ENCODE measurements at regions not wholly inside any gene's neighbourhood (a gene's known extent, or its start where the extent isn't known, plus 50 kb on each side); places are given as distances from the start of the nearest gene placed in this dataset.

- Histone ChIP-seq H3K9me2 (ENCODE audit: insufficient read depth, low read length) (no peaks in the 10 kb centered on the region), H3K4me3 (ENCODE audit: low read length) (no peak overlapping the region), H3K4me2 (ENCODE audit: low read length) (no peak overlapping the region), H3K27ac (ENCODE audit: low read length) (no peak overlapping the region), H2AFZ (ENCODE audit: low read depth, low read length) (no peak overlapping the region), H4K20me1 (ENCODE audit: insufficient read depth) (no peaks in the 10 kb centered on the region), H3K9ac (ENCODE audit: low read length) (no peak overlapping the region), H3K79me2 (replicated peaks; ENCODE audit: insufficient read depth, low read length) (no peaks in the 10 kb centered on the region), H3K27me3 (ENCODE audit: insufficient read depth, low read depth, low read length) (no peaks in the 10 kb centered on the region), H3F3A (ENCODE audit: insufficient read depth, low read length, poor library complexity, severe bottlenecking) (no peaks in the 10 kb centered on the region), H3K9me3 (ENCODE audit: low read length) (no peaks in the 10 kb centered on the region), H3K36me3 (ENCODE audit: insufficient read depth, low read length) (no peaks in the 10 kb centered on the region)
- TF ChIP-seq TAF1 (IDR thresholded peaks at IDR 0.05; ENCODE audit: low read depth) (no peak), MXI1 (conservative IDR thresholded peaks at IDR 0.05; ENCODE audit: poor library complexity, severe bottlenecking) (no peak), REST (IDR thresholded peaks at IDR 0.05; ENCODE audit: borderline replicate concordance) (no peak), EZH2 (IDR thresholded peaks at IDR 0.05; ENCODE audit: borderline replicate concordance, insufficient read depth, low read length, poor library complexity, severe bottlenecking) (no peak), CTCF (IDR thresholded peaks at IDR 0.05; ENCODE audit: poor library complexity, severe bottlenecking) (no peak), POLR2AphosphoS5 (IDR thresholded peaks at IDR 0.05) (no peak), EP300 (conservative IDR thresholded peaks at IDR 0.05; ENCODE audit: poor library complexity, severe bottlenecking) (no peak), SMC3 (conservative IDR thresholded peaks at IDR 0.05; ENCODE audit: poor library complexity) (no peak), RAD21 (conservative IDR thresholded peaks at IDR 0.05) (no peak)
Observed at GRCh38 chr3:69499899-69500421, 114.1 kb upstream of the FRMD4B start.

GRCh38 chr3:69499422-69499821 lies 113.5 kb upstream of the FRMD4B start:
- Histone ChIP-seq H3K4me3 (ENCODE audit: low read length) (no peak overlapping the region), H3K36me3 (ENCODE audit: insufficient read depth, low read length) (no peaks in the 10 kb centered on the region), H3K9me3 (ENCODE audit: low read length) (no peaks in the 10 kb centered on the region), H3K27ac (ENCODE audit: low read length) (no peak overlapping the region), H4K20me1 (ENCODE audit: insufficient read depth) (no peaks in the 10 kb centered on the region), H3F3A (ENCODE audit: insufficient read depth, low read length, poor library complexity, severe bottlenecking) (no peaks in the 10 kb centered on the region), H3K79me2 (replicated peaks; ENCODE audit: insufficient read depth, low read length) (no peaks in the 10 kb centered on the region), H3K9me2 (ENCODE audit: insufficient read depth, low read length) (no peaks in the 10 kb centered on the region), H3K27me3 (ENCODE audit: insufficient read depth, low read depth, low read length) (no peaks in the 10 kb centered on the region), H3K4me2 (ENCODE audit: low read length) (no peak overlapping the region), H3K9ac (ENCODE audit: low read length) (no peak overlapping the region), H2AFZ (ENCODE audit: low read depth, low read length) (no peak overlapping the region)
- no peak for TF ChIP-seq TAF1 (IDR thresholded peaks at IDR 0.05; ENCODE audit: low read depth)
- TF ChIP-seq EP300 (conservative IDR thresholded peaks at IDR 0.05; ENCODE audit: poor library complexity, severe bottlenecking): no peak
- no peak for TF ChIP-seq REST (IDR thresholded peaks at IDR 0.05; ENCODE audit: borderline replicate concordance)
- no peak for TF ChIP-seq RAD21 (conservative IDR thresholded peaks at IDR 0.05)
- no peak for TF ChIP-seq POLR2AphosphoS5 (IDR thresholded peaks at IDR 0.05)
- no peak for TF ChIP-seq MXI1 (conservative IDR thresholded peaks at IDR 0.05; ENCODE audit: poor library complexity, severe bottlenecking)
- TF ChIP-seq EZH2 (IDR thresholded peaks at IDR 0.05; ENCODE audit: borderline replicate concordance, insufficient read depth, low read length, poor library complexity, severe bottlenecking): no peak
- no peak for TF ChIP-seq CTCF (IDR thresholded peaks at IDR 0.05; ENCODE audit: poor library complexity, severe bottlenecking)
- TF ChIP-seq SMC3 (conservative IDR thresholded peaks at IDR 0.05; ENCODE audit: poor library complexity): no peak

Measured in neural cell (in vitro differentiated cells).